GM18909 (cell line): ENCODE measurements at regions not wholly inside any gene's neighbourhood (a gene's known extent, or its start where the extent isn't known, plus 50 kb on each side); places are given as distances from the start of the nearest gene placed in this dataset.

Experiments
- ATAC-seq: cut with Tn5 transposase; IDR thresholded peaks from one replicate; pipeline ENCODE4 v1.9.1; 2021; ENCODE audit warnings: mild to moderate bottlenecking; ENCODE audit not compliant: unreplicated experiment, poor library complexity

DNA sequence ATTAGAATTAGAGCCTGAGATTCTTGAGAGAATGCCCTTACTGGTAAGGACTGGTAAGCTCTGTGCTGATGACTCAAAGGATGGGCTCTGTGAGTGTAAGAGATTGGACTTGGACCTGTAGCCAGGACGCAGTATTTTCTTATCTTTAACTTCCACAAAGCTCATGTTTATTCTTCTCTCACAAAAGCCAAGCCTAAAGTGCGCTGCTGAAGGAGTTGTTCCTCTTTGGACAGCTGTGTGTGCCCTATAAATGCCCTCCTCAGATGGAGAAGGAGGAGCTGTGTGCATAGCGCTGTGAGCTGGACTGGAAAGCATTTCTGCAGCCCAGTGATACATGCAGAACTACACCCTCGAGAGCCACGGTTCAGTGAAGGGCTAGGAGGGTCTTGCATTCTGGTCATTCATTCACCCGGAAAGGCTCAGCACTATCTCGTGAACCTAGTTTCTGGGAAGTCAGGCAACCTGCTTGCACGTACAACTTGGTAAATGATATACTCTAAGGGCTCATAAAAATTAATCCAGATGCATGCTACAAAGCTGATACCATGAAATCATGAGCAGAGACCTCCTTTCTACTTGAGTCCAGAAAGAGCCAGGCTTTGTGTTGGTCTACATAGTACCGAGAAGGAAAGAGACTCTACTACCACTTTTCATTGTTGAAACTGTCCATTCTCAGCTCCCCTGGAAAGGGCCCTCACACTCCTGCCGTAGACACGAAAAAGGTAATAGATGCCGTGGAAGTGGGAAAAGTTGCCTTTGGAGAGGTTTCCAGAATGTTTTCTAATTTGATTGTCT, 103.0 kb upstream of the TBL1XR1 start:
- ATAC-seq: peak; percentile 95

DNA sequence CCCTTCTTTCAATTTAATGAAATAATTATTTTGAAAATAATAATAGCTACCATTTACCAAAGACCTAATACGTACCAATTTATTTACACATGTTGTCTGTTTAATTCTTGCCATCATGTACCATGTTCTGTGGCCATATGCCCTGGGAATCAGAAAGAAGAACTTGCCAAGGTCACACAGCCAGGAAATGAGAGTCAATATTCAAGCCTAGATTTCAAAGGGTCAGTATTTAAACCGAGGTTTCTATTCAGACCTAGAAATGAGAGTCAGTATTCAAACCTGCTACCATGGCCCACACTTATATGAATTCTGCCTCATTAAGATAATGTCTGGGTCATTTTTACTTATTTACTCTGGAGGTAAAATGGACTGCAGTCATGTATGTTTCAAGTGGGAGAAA, 103.6 kb upstream of the TBL1XR1 start:
- peak; percentile 50 for ATAC-seq

DNA sequence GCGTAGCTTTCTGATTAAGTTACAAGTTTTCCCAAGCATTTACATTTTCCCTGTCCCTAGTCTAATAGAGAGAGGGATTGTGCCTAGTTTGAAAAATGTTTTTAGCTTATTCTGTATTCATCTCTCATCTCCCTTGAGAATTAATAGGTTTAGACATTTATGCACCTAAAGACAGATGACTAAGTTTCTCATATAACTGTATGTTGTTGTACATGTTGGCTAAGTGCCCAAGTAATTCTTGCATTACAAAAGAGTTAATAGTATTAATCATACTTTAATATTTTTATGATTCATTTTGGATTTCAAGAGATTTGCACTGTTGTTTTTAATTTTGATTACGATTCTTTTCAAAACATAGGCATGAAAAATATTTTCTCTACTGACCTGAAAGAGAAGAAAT, 109.0 kb upstream of the TBL1XR1 start:
- no peak for ATAC-seq

DNA sequence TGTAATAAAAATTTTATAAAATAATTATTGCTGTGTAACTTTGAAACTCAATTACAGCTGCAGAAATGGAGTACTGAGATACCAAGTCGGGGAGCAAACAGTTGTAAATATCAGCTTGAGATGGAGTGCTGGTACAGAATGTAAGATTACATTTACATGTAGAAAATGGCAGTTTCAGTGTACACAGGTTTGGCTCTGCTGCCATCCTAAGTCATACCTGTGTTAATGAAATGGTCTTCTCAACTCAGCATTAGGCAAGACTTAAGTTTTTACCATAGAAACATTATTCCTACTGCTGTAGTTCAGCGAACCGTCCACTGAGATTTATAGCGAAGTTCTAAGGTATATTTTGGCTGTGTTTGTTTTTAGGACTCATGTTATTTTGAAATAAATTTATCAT, 110.1 kb upstream of the TBL1XR1 start:
- ATAC-seq: no peak

DNA sequence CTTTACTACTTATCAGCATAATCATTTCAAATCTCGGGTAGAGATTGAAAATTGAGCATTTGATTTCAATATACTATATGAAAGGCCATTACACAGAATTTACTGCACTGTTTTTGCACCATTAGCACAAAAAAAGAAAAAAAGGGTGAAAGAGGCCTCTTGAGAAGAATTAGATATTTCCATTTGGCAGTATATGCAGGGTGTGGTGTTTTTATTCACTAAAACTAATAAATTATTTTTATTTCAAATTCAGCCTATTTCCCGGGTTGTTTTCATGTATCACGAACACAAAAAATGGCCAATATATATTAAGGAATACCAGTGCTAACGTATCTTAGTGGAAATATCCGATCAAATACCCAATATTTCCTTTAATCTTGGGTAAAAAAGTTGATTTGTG, 110.5 kb upstream of the TBL1XR1 start:
- ATAC-seq: no peak

DNA sequence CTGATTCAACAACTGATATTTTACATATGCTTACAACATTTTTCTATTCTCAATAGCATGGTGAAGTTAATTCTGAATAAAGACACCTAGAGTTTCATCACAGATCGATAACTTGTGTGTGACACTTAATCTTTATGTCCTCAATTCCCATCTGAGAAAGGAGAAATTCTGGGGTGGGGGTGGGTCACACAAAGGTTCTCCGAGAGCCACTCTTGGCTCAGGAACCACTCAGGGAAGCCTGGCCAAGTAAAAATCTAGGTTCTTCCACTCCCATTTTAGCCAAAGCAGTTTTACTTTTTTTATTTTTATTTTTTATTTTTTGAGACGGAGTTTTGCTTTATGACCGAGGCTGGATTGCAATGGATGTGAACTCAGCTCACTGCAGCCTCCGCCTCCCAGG, 111.0 kb upstream of the TBL1XR1 start:
- ATAC-seq: no peak

DNA sequence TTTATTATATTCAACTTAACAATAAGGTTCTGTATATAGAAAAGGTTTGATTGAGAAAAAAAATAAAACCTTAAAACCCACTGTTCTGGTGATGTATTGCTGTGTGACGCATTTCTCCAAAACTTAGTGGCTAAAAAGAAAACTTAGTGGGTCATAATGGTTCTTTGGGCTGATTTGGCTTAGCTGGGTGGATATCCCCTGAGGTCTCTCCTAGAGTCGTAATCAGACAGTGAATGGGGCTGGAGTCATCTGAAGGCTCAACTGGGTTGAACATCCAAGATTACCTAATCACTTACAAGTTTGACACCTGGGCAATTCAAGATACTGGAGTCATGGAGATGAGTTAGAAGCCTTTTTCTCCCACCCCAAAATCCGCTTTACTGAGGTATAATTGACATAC, 111.6 kb upstream of the TBL1XR1 start:
- ATAC-seq: no peak

DNA sequence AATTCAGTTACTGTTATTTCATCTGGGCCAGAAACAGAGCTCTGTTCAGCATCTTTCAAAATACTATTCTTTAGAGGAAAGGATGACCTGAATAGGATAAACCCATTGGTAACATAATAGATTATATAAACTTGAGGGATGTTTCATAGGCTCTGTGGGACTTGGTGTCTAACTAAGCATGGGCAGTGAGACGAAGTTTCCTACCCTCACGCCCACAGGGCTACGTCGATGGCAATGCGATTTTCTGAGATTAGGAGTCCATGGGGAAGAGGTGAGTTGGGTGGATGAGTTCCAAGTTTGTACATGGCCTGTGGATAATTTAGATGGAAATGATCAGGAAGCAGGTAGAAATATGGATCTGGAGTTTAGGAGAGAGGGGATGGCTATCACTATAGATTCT, 115.2 kb upstream of the TBL1XR1 start:
- ATAC-seq: no peak

DNA sequence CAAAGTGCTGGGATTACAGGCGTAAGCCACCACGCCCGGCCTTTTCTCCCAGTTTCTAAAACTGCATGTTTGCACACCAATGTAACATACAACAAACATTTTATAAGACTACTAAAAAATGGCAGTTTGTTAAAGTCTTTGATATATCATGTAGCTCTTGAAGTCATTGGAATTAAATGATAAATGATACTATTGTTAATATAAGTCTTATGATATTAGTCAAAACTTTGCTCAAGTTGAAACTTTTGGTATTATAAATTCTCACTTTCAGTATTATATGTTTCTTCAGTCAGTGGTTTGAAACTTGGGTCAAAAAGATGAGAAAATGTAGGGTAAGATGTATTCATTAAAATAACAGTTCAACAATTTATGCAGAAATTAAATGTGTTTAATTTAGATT, 117.6 kb upstream of the TBL1XR1 start:
- peak; percentile 59 for ATAC-seq

DNA sequence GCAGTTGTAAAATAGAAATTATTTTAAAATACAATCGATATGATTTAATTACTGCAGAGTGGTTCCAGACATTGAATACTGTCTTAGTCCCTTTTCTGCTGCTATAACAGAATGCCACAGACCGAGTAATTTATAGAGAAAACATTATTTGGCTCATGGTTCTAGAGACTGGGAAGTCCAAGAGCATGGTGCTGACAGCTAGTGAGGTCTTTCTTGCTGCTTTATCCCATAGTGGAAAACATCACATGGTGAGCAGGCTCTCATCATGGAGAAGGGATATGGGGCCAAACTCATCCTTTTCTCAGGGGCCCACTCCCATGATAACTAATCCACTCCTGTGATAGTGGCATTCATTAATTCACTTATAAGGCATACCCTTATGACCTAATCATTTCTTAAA, 120.0 kb upstream of the TBL1XR1 start:
- ATAC-seq: no peak

DNA sequence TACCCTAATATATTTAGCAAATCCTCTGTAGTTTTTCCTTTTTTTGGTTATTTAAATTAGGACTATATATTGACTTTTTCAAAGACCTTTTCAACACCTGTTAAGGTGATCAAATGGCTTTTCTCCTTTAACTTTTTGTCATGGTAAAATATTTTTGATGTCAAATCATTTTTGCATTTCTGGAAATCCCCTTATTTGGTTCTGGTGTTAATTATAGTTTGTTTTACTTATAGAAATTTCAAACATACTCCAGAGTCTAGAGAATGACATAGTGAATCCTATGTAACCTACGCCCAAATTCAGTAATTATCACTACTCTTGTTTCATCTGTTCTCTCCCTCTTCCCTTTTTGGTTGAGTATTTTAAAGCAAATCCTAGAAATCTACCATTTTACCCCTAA, 121.3 kb upstream of the TBL1XR1 start:
- no peak for ATAC-seq

DNA sequence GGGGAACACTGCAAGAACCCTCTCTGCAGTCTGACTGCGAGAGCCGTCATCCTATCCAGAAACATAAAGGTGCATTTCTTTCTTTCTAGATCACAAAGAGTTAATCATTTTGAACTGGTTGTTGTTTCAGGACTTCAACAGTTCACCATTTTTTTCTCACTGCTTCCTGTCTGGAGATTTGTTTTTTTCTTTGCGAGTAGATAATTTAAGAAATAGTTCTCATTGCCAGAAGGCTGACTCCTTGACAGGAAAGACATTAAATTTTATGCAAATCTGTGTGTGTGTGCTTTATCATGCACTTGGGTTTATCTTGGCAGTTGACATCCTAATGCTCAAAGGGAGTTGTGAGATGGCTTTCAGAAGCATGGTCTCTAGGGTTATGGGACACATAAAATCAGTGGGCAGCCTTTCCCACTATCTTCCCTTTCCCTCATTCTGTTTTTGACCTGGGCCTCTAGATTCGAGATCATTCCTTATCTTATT, 123.5 kb upstream of the TBL1XR1 start:
- ATAC-seq: peak; percentile 67

DNA sequence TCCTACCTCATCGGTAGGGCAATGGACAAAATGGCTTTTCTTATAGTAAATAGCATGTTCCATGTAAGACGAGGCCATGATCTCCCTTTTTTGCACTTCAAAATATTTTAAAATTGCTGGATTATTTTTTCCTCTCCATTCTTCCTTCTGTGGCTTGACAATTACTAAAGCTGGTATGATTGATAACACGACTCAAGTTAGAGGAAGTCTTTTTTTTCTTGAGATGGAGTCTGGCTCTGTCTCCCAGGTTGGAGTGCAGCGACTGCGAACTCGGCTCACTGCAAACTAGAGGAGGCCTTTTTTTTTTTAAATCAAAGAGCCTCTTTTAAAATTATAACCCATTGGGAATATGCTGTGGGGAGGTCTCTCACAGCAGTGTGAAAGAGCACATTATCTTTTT, 124.5 kb upstream of the TBL1XR1 start:
- ATAC-seq: no peak

DNA sequence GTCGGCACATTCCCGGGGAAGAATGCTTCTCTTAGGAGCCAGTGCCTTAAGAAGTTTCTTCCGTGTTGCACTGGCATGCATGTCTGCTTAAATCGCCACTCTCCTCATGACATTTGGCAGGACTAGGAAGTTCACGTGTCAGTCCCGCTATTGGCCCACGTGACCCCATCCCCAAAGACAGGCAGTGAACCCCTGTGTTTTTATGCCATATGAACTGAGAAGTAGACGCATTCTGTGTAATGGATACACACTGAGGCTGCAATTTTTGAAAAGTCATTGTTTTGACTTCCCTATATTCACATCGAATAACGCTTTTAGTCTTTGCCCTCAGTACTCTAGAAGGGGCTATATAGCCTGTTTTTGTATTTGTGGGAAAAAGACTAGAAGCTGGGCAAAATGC, 125.6 kb upstream of the TBL1XR1 start:
- ATAC-seq: no peak

DNA sequence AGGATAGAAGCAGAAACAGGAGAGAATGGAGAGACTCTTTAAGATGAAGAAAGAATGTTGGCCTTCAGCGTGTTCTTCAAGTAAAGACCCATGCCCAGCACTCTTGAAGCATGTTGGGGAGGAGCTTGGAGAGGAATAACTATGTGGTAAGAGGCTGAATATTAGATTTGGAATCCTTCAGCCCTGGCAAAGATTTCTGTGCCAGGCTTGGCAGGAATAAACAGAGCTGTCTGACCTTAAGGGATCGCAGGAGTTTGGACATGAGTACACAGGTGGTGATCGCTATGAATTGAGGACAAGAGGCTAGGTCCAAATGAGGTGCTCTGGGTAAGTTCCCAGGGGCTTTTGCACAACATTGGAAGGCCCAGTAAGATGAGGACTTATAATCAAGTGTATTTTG, 132.6 kb upstream of the TBL1XR1 start:
- ATAC-seq: no peak

DNA sequence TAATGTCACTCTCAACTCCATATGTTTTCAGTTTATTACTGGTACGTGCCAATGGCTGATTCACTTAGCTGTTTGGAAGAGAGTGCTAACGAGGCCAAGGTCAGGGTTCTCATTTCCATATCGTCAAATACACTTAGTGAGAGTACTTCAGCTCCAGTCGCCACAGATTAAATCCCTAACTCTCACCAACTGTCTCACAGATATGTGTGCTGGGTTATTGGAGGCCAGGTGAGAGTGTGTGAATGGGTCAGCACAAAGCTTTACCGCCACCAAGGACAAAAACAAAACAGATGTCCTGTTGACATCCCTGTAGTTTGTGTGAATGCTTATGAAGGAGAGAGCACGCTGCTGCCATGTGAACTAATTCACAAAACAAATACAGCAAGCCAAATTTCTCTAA, 133.5 kb upstream of the TBL1XR1 start:
- no peak for ATAC-seq

DNA sequence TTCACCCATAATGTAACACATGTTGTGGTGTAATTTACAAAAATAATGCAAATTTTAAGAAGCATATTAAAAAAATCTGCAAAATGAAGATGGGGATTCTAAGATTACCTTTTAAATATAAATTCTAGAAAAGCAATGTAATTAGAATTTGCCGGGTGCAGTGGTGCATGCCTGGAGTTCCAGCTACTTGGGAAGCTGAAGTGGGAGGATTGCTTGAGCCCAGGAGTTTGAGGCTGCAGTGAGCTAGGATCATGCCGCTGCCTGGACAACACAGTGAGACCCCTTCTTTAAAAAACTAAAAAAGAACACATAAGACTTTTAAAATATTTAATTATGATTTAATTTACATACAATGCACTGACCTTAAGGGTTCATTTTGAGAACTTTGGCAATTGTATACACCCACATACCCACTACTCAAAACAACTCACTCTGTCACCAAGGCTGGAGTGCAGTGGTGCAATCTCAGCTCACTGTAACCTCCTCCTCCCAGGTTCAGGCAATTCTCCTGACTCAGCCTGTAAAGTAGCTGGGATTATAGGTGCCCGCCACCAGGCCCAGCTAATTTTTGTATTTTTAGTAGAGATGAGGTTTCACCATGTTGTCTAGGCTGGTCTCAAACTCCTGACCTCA, 134.0 kb upstream of the TBL1XR1 start:
- no peak for ATAC-seq

DNA sequence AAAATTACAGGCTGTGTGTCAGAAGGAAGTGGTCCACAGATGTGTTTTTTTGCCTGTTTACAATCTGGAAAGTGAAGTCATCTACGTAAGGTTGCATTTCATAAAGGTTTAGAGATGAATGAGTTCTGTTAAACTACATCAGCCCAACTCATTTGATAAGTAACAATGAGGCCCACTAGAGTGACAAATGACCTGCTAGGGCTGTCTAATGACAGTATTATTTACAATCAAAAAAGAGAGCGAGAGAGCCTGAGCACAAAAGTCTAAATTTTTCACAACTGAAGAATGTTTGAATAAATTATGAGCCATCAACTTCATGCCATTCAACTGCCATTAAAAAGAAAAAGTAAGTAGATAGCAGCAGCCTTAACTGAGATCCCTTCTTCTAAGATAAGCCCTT, 135.7 kb upstream of the TBL1XR1 start:
- ATAC-seq: no peak

DNA sequence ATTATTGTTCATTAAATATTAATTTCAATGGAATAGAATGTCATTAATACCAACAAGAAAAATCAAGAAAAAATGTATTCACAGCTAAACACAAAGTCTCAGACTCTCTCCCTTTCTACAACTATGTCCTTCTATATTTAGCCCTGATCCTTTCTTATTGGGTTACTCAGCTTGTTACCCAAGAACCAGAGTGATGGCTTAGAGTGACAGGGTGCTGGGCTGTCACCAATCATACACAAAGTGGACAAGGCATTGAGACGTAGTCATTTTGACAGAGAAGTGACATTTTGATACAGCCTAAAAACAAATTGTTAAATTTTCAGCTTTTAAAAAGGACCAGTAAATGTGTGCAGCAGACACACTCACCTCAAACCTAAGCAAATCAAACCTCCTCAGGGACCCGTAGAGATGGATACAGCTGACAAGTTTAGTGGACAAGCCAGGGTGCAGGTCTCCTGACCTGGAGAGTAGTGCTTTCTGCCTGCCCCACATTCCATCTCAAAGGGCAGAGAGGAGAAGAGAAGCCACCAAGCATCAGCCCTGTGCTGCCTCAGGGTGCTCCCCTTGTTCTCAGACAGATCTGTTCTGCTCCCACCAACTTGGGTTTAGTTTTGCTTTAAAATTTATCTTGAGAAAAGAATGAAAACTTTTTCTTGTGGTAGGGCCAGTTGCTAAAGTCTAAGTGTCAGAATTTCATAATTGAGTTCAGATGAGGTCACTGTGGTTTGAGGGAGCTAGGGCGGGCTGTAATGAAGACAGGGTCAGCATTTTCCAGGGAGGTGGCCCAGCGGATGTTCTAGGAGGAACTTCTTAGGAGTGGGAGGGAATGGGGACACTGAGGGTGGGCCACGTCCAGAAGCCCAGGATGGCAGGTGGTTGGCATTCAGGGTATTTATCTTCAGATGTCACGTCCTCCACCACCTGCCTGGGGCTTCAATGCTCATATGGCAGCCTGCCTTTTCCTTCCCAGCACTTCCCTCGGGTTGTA, 136.5 kb upstream of the TBL1XR1 start:
- no peak for ATAC-seq

DNA sequence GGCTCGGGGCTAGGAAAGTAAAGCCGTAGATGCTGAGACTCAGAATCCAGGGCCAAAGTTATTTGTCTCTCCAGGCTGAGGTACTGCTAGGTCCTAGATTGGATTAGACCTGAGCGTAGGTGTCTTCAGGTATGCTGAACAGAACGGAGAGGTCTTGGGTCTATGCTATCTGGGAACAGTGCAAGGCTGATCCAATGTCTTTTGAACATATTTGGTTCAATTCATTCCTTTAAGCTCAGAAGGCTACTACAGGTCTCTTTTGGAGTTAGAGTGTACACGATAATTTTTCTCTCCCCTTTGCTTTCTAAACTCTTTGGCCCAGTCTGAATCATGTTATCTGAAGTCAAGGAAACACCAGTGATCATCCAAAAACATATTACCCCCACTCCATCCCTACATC, 137.5 kb upstream of the TBL1XR1 start:
- ATAC-seq: no peak

DNA sequence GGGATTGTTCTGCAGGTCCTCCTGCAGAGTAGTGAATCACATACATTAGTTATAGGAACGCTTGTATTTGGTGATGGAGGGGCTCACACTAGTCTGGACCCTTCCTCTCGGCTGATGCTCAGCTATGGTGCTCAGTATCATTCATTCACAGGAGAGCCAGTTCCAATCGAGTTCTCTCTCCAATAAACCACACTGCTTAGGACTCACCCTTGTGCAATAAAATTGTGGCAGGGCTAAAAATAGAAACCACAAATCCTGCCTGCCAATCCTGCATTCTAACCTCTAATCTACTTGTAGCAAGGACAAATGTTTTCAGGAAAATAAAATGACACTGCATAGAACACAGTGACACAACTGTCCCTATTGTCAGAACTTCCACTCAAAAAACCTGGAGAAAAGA, 138.4 kb upstream of the TBL1XR1 start:
- ATAC-seq: no peak
